ENCODE measurements at regions not wholly inside any gene's neighbourhood (a gene's known extent, or its start where the extent isn't known, plus 50 kb on each side); places are given as distances from the start of the nearest gene placed in this dataset.

- intact Hi-C loops (cut with micrococcal nuclease; ENCODE audit: unreplicated experiment): no loop called here
- BruUV-seq (replicated peaks): no TSS peak
- no peaks in the 10 kb centered on the region for H3K36me3 ChIP-seq (ENCODE audit: control insufficient read depth, insufficient read depth, low read length)
- no peaks in the 10 kb centered on the region for H3K4me1 ChIP-seq (ENCODE audit: control insufficient read depth, insufficient read depth, low read length)
- no peaks in the 10 kb centered on the region for H3K9me3 ChIP-seq (ENCODE audit: control insufficient read depth, insufficient read depth, low read depth, low read length)
- no peak for ATAC-seq
- H3K27me3 ChIP-seq (ENCODE audit: control insufficient read depth, insufficient read depth, low read length): no peaks in the 10 kb centered on the region
- ChIA-PET CTCF (interaction anchor here (0.6 kb wide), 1 partner anchor 186 kb away, joined by 4 read pairs; no protein-coding TSS in a partner anchor), POLR2A (no interaction called here)
- no peak for TF ChIP-seq SIN3A (IDR thresholded peaks at IDR 0.05; ENCODE audit: borderline replicate concordance, insufficient read depth, low read depth, low read length)
- no peak for TF ChIP-seq TCF7L2 (IDR thresholded peaks at IDR 0.05; ENCODE audit: low read depth, low read length)
- TF ChIP-seq, protein P1, sequence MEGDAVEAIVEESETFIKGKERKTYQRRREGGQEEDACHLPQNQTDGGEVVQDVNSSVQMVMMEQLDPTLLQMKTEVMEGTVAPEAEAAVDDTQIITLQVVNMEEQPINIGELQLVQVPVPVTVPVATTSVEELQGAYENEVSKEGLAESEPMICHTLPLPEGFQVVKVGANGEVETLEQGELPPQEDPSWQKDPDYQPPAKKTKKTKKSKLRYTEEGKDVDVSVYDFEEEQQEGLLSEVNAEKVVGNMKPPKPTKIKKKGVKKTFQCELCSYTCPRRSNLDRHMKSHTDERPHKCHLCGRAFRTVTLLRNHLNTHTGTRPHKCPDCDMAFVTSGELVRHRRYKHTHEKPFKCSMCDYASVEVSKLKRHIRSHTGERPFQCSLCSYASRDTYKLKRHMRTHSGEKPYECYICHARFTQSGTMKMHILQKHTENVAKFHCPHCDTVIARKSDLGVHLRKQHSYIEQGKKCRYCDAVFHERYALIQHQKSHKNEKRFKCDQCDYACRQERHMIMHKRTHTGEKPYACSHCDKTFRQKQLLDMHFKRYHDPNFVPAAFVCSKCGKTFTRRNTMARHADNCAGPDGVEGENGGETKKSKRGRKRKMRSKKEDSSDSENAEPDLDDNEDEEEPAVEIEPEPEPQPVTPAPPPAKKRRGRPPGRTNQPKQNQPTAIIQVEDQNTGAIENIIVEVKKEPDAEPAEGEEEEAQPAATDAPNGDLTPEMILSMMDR (IDR thresholded peaks at IDR 0.05): no peak
- no peak for TF ChIP-seq REST (IDR thresholded peaks at IDR 0.05; ENCODE audit: insufficient read depth in 1 of 2, low read depth in 2 of 2, low read length in 1 of 2)
- no peak for TF ChIP-seq POLR2AphosphoS5 (IDR thresholded peaks at IDR 0.05; ENCODE audit: low read depth, low read length)
- no peak for DNase-seq (ENCODE audit: low read depth, low spot score)
- no peak overlapping the region for H3K4me3 ChIP-seq (ENCODE audit: low read depth in 2 of 2, low read length in 2 of 2)
- H3K27ac ChIP-seq (ENCODE audit: low read length): no peak overlapping the region
- in situ Hi-C loops (cut with HindIII; ENCODE audit: low pct_unique_long_range_greater_than_20kb, low sequenced_read_pairs): no loop called here
These were observed 379.8 kb downstream of the CNTNAP4 start for GRCh38 chr16:76656994-76657393.

- H3K27ac ChIP-seq (ENCODE audit: low read length): no peak overlapping the region
- no peaks in the 10 kb centered on the region for H3K9me3 ChIP-seq (ENCODE audit: control insufficient read depth, insufficient read depth, low read depth, low read length)
- in situ Hi-C loops (cut with HindIII; ENCODE audit: low pct_unique_long_range_greater_than_20kb, low sequenced_read_pairs) (no loop called here), intact Hi-C loops (cut with micrococcal nuclease; ENCODE audit: unreplicated experiment) (loop anchor here (10.0 kb wide), 1 partner anchor 383 kb away; no protein-coding TSS in a partner anchor)
- no peak for DNase-seq (ENCODE audit: low read depth, low spot score)
- no peak overlapping the region for H3K4me3 ChIP-seq (ENCODE audit: low read depth in 2 of 2, low read length in 2 of 2)
- POLR2A ChIA-PET: no interaction called here
- CTCF ChIA-PET: no interaction called here
- H3K27me3 ChIP-seq (ENCODE audit: control insufficient read depth, insufficient read depth, low read length): no peaks in the 10 kb centered on the region
- BruUV-seq (replicated peaks): no TSS peak
- ATAC-seq: no peak
- no peaks in the 10 kb centered on the region for H3K36me3 ChIP-seq (ENCODE audit: control insufficient read depth, insufficient read depth, low read length)
- no peak for TF ChIP-seq SIN3A (IDR thresholded peaks at IDR 0.05; ENCODE audit: borderline replicate concordance, insufficient read depth, low read depth, low read length)
- TF ChIP-seq REST (IDR thresholded peaks at IDR 0.05; ENCODE audit: insufficient read depth in 1 of 2, low read depth in 2 of 2, low read length in 1 of 2): no peak
- TF ChIP-seq, protein P1 (IDR thresholded peaks at IDR 0.05): no peak
- no peak for TF ChIP-seq POLR2AphosphoS5 (IDR thresholded peaks at IDR 0.05; ENCODE audit: low read depth, low read length)
- TF ChIP-seq TCF7L2 (IDR thresholded peaks at IDR 0.05; ENCODE audit: low read depth, low read length): no peak
- no peaks in the 10 kb centered on the region for H3K4me1 ChIP-seq (ENCODE audit: control insufficient read depth, insufficient read depth, low read length)
These were observed 384.6 kb downstream of the CNTNAP4 start for GRCh38 chr16:76661691-76662235.
